HG03139 (cell line): ENCODE measurements at regions not wholly inside any gene's neighbourhood (a gene's known extent, or its start where the extent isn't known, plus 50 kb on each side); places are given as distances from the start of the nearest gene placed in this dataset.
"Not testable (repeated sequence)": the region's sequence is repeated elsewhere in the genome, so short reads cannot be mapped to it uniquely, and the experiment has no call there.

Experiments
- ATAC-seq: cut with Tn5 transposase; IDR thresholded peaks from one replicate; pipeline ENCODE4 v1.9.1; 2021; ENCODE audit not compliant: unreplicated experiment

DNA sequence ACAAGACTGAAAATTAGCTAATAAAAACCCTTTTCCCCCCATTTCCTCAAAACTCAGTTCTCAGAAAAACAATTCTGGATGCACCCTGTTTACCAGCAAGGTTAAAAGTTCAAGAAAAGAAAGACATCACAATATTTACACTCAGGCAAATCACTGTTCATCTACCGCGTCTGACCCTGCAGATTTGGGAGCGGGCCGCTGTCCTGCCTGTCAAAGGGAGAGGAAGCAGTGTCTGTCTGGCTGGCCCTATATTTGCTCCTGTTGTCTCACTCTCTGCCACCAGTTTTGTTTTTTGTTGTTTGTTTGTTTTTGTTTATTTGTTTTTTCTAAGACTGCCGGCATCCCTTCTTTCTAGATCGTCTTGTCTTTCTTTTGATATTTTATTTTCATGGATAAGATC, 299.4 kb downstream of the BCL2L11 start:
- ATAC-seq: not testable (repeated sequence)

DNA sequence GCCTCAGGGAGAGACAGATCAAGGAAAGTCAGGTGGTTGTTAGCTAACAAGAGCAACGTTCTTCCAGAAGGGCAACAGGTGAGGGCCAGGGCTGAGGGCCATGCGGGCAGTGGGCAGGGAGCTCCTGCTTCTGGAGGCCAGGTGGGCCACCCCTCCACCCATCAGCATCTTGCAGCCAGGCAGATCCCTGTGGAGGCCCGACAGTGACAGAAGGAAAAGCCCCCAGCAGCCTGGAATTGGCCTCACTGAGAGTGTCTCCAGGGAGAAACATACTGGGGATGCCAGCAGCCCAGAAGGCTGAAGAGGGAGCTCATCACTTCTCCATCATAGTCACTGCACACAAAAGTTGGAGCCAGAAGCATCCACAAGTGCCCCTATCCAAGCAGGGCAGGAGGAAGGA, 300.1 kb downstream of the BCL2L11 start:
- ATAC-seq: not testable (repeated sequence)

DNA sequence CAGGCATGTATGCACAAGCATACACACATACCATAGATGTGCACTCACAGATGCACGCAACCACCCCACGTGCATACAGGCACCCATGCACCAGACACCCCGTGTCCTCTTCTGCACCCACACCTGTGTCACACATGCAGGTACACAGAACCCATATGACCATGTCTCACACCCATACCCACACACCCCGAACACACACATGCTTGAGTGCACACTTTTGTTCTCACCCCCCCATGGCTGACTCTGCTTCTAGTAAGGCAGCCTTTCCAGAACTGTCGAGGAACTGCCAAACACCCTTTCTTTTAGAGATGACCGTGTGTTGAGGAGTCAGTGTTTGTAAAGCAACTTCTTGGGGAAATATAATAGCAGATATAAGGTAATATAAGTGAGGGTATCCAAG, 301.2 kb downstream of the BCL2L11 start:
- not testable (repeated sequence) for ATAC-seq

DNA sequence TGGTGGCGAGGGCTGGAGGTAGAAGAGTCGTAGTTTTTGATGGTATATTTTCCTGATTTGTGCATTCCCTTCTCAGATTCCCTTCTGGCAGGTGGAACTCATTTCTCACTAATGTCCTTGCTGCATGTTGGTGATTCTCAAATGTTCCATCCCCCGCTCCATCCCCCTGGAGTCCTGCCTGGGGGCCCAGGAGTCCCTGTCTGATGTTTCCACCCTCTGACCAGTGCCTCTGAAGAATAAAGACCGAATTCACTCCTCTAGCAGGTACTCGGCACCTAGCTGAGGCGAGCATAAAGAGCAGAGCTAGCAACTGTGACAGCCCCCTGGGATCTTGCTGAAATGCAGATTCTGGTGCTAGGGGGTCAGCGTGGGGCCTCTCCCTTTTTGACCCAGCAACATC, 301.8 kb downstream of the BCL2L11 start:
- ATAC-seq: not testable (repeated sequence)

DNA sequence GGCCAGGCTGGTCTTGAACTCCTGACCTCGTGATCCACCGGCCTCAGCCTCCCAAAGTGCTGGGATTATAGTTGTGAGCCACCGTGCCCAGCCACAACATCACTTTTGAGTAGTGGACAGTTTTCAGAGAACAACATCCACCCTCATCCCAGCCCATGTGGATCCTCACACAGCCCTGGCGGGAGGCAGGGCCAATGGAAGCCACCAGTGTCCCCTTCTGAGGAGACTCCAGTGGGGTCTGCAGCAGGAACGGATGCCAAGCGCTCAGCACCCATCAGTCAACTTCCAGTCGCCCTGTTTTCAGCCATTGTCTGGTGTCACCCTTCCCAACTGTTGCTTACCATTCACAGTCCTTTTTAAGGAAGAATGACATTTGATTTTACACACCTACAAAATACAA, 302.5 kb downstream of the BCL2L11 start:
- not testable (repeated sequence) for ATAC-seq

DNA sequence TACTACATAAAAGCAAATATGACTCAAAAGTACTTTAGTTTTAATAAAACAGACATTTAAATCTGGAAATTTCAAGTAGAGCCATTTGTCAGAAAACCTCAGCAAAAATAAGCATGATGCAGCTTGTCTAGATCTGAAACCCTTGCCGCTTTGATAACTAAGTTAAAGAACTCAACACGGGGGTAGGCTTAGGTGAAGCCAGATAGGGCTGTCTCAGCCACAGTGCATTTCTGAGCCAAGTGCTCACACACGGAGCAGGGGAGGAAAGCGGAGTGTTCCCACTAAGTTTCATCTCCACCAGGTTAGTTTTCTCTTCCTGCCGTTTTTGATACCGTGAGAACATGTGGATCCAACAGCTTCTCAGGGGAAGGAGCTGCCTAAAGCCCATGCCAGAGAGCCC, 303.5 kb downstream of the BCL2L11 start:
- not testable (repeated sequence) for ATAC-seq

DNA sequence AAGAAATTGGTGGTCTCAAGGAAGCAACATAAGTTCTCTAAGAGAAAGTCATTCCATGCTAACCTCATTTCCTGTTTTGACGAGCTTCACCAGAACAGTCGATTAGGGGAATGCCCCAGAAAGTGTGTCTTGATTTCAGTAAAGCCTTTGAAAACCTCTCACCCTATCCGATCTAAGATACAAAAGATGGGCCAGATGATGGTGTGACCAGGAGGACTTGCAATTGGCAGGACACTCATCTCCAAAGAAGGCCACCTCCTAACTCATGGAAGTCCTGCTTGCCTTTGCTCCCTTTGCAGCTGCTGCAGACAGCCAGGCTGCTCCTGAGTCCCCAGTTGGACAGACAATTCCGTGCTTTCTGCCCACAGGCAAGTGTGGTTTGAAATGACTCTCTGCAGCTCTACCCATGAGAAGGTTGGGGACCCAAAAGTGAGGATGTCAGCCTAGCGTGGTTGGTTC, 304.2 kb downstream of the BCL2L11 start:
- ATAC-seq: not testable (repeated sequence)

DNA sequence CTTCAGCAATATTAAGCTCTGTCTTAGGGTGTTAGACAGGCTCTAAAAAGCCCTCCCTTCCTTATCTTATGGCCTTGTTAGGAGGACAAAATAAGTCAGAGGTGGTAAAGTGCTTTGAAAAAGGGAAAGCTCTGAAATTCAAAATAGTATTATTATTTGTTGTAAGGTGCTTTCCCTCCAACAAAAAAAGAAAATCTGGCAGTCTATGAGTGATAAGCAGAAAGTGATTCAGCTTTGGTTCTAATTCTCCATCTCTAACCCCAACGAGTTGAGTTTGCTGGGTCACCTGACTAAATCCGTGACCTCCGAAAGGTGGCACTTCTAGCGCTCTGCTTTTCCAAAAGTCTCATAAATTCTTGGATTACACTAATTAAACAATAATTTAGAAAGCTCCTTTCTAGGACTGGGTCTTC, 305.1 kb downstream of the BCL2L11 start:
- ATAC-seq: not testable (repeated sequence)

DNA sequence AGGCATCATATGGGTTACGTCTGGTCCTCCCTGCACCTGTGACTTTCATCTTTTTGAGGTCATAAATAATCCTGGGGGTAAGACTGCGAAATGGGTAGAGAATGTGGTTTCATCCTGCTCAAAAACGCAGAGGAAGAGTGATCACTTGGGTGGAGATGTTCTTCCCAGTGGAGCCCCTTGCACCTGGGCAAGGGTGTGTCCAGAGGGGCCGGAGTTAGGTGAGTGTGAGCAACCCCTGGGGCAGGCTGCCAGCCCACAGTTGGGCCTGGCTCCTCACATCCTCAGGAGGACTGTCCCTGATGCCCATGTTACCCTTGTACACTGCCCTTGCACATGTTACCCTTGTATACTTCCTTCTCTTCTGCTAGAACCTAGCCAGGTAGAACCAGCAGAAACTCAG, 306.6 kb downstream of the BCL2L11 start:
- ATAC-seq: not testable (repeated sequence)

DNA sequence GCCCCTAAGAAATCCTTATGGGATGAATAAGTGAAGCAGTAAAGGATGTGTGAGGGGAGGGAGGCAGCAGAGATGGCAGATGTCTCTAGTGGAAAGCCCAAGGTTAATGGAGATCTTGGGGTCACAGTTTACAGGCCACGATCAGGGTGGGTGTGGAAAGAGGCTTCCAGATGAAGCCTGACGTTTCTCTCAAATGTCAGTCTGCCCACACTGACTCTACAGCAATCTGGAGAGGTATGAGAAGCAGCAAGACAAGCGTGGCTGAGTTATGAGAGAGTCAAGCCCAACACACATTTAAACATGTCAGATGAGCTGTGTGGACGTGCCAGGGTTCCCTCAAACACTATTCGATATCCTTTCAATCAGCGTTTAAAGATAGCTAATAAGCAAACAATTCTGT, 308.2 kb downstream of the BCL2L11 start:
- not testable (repeated sequence) for ATAC-seq

DNA sequence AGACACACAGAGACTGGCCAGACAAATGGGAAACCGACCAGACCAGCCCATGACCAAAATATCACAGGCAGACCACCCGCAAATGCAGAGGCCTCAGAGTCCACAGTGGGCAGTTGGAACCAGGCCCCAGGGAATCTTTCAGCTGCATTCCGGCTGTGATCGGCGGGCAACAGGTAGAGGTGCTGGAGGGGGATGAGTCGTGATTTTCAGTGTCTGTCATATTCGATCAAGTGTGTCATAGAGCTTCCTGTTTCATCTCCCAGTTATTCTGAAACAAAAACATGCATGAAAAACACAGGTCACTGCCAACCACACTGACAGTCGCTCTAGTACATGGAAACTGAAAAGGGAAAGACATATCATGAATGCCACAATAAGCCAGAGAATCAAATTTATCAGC, 308.6 kb downstream of the BCL2L11 start:
- ATAC-seq: not testable (repeated sequence)

DNA sequence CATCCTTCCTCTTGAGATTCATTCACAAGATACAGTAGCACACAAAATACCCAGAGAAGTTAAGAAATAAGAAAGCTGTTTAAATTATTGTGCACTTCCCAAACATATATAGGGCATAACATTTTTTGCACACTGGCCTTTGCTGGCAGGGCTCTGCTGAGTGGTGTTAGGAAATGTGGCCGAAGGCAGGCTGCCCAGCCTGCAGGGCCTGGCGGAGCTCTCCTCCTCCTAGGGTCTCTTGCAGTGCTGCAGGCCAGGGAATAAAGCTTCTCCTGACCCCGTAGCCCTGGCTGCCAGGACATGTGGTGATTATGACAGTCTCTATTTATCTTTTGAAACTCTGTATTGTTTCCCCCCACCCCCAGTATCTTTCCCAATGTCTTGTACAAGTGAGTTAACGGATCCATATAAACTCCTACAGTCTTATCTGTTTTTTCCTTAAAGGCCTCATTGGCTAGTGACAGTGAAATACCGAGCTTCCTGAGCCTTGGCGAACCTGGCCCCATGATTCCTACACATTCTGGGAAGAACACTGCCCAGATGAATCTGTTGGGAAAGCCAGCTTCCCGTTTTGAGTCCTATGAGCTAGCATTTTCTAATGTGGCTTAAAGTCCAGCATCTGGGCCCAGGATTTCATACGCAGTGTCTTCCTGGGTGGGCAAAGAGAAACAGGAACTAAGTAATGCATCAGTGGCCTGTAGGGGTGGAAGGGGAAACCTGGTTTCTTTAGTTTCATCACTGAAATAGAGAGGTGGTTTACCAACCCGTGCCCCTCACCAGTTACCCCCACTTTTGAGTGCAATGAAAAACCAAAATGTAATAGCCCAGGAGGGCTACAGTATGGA, 310.3 kb downstream of the BCL2L11 start:
- ATAC-seq: not testable (repeated sequence)

DNA sequence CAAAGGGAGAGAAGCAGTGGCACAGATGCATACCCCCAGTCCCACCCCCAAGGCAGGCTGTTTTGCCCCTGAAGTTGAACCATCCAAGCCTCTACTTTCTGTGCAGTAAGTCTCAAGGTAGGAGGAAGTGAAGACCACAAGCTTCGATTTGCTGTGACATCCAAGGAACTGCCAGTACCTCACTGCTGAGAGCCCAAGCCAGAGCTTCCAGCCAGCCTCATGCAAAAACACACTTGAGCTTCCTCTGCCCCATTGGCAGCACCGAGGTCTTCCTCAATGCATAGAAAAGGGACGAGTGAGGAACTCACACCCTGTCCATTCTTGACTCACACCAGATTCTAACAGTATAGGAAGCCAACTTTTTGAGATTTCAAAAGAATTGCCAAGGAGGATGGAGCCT, 311.7 kb downstream of the BCL2L11 start:
- not testable (repeated sequence) for ATAC-seq

DNA sequence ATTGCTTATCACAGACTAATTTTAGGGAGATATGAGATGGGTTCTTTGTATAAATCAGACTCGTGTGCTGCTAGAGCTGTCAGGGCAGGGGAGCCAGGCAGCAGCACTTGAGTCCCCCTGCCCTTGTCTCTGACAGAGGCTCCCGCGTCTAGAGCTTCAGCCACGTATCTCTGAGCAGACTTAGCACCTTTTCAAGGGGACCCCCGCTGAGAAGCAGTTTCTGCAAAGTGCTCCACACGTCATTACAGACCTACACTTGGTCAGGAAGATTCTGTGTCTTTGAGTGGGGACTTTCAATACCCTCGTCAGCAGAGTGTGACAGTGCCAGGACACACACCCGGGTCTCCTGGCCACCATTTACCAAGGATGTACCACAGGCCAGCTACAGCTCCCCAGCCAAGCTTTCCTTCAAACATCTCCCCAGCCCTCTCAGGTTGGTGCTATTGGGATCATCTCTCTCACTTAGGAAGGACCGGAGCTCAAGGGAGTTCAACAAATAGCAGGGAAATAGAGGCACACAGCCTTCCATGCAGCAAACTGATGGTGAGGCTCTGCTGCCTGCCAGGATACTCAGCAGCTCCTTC, 312.3 kb downstream of the BCL2L11 start:
- not testable (repeated sequence) for ATAC-seq

DNA sequence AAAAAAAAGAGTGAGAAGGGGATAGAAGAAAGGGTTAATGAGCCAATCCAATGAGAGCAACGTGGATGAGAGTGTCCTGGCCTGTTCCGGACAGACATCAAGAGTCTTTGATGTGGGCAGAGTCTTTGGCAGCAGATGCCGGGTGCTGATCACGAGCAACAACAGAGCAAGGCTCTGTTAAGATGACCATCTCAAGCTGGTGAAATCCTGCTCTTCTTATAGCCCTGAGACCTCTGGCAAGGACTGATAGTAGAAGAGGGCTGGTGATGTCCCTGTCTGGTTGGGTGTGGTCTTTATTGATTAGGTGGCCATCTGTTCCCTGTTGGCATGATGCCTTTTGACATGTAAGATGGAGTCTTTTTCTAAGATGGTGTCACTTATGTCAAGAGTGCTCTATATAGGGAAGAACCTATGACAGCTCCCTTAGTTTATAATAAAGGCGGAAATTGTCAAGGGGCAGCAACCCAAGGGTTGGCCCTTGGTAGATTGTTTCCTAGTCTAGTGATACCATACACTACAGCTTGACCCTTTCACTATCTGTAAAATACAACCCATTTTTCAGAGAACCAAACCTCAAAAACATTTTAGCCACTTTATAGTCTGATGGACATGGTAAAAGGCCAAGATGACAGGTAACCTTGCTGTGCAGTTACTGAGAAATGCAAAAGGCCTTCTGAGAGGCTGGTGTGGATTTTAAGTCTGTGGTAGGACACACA, 313.3 kb downstream of the BCL2L11 start:
- ATAC-seq: not testable (repeated sequence)

DNA sequence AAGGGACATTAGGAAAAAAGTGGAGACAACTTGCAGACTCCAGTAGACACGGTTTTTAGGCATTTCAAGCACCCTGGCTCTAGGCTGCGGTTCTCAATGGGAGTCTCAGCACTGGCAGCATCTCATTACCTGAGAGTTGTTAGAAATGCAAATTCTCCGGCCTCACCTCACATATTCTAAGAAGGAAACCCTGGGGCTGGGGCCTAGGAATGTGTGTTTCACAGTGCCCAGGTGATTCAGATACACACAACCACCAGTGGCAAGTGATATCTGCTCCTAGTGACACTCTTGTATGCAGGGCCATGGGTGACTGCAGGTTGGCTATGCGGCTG, 313.9 kb downstream of the BCL2L11 start:
- not testable (repeated sequence) for ATAC-seq

DNA sequence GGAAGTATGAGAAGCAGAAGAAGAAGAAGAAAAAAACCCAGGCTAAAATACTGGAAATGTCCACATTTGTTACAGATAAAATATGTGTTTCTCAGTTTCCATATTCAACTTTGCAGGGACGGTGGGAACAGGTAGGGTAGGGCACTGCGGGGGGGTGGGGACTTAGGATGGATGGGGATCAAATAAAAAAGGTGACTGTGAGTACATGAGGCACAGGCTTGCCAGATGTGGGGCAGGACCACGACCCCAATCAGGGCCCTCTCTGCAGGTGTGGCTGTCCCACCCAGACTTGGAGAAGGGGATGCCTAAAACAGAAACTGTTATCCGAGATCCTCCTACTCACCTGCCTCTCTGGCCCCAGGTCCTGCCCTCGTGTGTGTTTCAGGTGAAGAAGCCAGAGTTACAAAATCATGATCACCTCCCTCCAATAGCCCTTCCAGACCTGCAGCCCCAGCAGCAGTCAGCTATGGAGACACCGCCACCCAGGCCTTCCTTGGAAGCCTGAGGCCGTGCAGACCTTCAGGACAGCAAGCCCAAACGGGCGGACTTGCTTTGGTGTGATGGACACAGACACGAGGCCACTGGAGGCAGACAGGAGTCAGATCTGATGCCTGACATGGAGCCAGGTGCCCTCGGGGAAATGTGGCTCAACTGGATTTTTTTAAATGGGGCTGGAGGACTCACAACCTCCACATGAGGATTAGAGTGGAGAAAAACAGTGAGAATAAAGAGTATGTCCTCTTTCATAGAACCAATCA, 315.0 kb downstream of the BCL2L11 start:
- not testable (repeated sequence) for ATAC-seq

DNA sequence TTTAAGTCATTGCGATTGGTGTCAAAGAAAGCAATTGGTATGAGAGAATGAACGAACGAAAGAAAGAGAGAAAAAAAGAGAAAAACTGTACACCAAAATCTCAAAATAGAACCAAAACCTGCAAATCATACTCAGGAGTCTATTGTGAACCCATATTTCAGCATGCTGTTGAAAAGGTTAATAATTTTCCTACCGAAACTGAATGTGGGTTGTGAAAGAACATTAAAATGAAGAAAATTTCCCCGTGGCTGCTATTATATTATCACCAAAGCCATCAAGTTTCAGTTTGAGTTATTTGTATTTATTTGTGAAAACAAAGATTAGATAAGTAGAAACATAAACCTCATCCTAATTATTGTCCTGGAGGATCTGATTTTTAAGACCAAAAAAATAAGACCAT, 315.7 kb downstream of the BCL2L11 start:
- ATAC-seq: not testable (repeated sequence)

DNA sequence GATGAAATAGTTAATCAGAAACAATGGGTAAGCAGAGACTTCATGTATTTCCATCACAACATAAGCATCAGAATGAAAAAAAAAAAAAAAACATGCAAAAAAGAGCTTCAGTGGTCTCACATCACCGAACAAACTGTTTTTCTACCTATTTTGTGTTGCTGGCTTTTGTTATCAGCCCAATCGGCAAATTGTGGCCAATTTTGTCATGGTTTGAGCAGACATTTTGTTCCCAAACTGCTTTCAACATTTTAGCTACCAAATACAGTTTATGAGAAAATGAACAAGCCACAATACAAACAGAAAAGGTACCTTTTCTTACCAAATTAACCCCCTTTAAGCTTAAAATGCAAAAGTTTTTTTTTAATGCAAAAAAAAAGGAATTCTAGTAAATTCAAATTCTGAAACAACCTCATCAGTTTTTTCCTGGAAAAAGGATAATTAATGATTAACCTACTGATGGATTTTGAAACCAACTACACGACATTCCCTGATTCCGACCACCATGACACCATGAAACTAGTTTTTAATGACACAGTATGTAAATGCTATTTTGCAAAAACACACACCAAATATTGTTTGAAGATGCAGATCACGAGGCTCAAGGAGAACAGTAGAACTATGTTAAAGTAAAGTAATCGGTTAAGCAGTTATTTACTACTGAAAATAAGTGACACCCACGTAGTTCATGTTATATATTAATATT, 316.7 kb downstream of the BCL2L11 start:
- ATAC-seq: not testable (repeated sequence)

DNA sequence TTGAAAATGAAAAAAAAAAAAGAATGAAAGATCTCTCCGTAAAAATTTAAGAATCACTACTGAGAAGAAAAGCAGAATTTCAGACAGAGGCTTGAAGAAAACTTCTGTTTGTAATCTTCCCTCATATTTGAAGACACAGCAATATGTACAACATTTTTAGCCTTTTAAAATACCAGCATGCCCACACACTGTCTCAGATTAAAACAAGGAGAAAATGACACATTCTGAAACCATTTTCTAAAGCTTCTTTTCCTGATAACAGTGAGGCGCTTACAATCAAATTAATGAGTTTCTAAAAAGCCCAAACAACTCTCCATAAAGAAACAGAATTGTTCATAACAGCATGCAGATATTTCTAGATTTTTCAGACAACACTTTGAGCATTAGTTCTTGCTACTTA, 317.4 kb downstream of the BCL2L11 start:
- ATAC-seq: not testable (repeated sequence)
